Hepatocyte (in vitro differentiated cells): ENCODE measurements at regions not wholly inside any gene's neighbourhood (a gene's known extent, or its start where the extent isn't known, plus 50 kb on each side); places are given as distances from the start of the nearest gene placed in this dataset.

Experiments
- CTCF ChIP-seq: fragments of 200-600 bp; sonication (generic); IDR thresholded peaks from 2 replicates; pipeline ENCODE4 v1.5.1; 2016; ENCODE audit warnings: antibody characterized with exemption, mild to moderate bottlenecking; ENCODE audit not compliant: poor library complexity
- EZH2phosphoT487 ChIP-seq: fragments of 200-600 bp; sonication (generic); IDR thresholded peaks from one replicate; pipeline ENCODE4 v1.6.1; 2018; ENCODE audit warnings: antibody characterized with exemption, mild to moderate bottlenecking, low read depth, moderate library complexity; ENCODE audit not compliant: unreplicated experiment, severe bottlenecking

- TF ChIP-seq EZH2phosphoT487 (no peak), CTCF (no peak)
Observed at GRCh38 chr15:37870711-37871110, 63.7 kb upstream of the TMCO5A start.
